ENCODE measurements at regions not wholly inside any gene's neighbourhood (a gene's known extent, or its start where the extent isn't known, plus 50 kb on each side); places are given as distances from the start of the nearest gene placed in this dataset.

- no peak for DNase-seq
These were observed 624.8 kb upstream of the TMEM132C start for GRCh38 chr12:127642208-127642607.

GRCh38 chr12:127648321-127648720 is 618.6 kb upstream of the TMEM132C start:
- DNase-seq: no peak

- DNase-seq: no peak
These were observed 617.0 kb upstream of the TMEM132C start for GRCh38 chr12:127649961-127650360.

- DNase-seq: no peak
These were observed 616.3 kb upstream of the TMEM132C start for GRCh38 chr12:127650626-127651025.

- no peak for DNase-seq
These were observed 614.7 kb upstream of the TMEM132C start for GRCh38 chr12:127652281-127652680.

- no peak for DNase-seq
These were observed 612.5 kb upstream of the TMEM132C start for GRCh38 chr12:127654383-127654985.

GRCh38 chr12:127655691-127656090 is 611.3 kb upstream of the TMEM132C start:
- DNase-seq: no peak

GRCh38 chr12:127656266-127656665 is 610.7 kb upstream of the TMEM132C start:
- DNase-seq: no peak

GRCh38 chr12:127657036-127657435 is 609.9 kb upstream of the TMEM132C start:
- no peak for DNase-seq

- DNase-seq: no peak
These were observed 606.0 kb upstream of the TMEM132C start for GRCh38 chr12:127660961-127661360.

GRCh38 chr12:127663716-127664115 is 603.3 kb upstream of the TMEM132C start:
- DNase-seq: no peak

- no peak for DNase-seq
These were observed 602.1 kb upstream of the TMEM132C start for GRCh38 chr12:127664901-127665300.

- no peak for DNase-seq
These were observed 599.8 kb upstream of the TMEM132C start for GRCh38 chr12:127667131-127667685.

- DNase-seq: no peak
These were observed 596.7 kb upstream of the TMEM132C start for GRCh38 chr12:127670294-127670693.

GRCh38 chr12:127670796-127671195 is 596.2 kb upstream of the TMEM132C start:
- DNase-seq: no peak

GRCh38 chr12:127675936-127676335 is 591.0 kb upstream of the TMEM132C start:
- DNase-seq: no peak

- DNase-seq: peak; percentile 61
These were observed 589.3 kb upstream of the TMEM132C start for GRCh38 chr12:127677537-127678131.

- DNase-seq: no peak
These were observed 588.0 kb upstream of the TMEM132C start for GRCh38 chr12:127678945-127679344.

GRCh38 chr12:127680516-127680915 is 586.5 kb upstream of the TMEM132C start:
- no peak for DNase-seq

- no peak for DNase-seq
These were observed 585.7 kb upstream of the TMEM132C start for GRCh38 chr12:127681151-127681754.

GRCh38 chr12:127685491-127685890 is 581.5 kb upstream of the TMEM132C start:
- DNase-seq: no peak

- DNase-seq: no peak
These were observed 581.0 kb upstream of the TMEM132C start for GRCh38 chr12:127685931-127686330.

GRCh38 chr12:127687181-127687580 is 579.8 kb upstream of the TMEM132C start:
- DNase-seq: no peak

GRCh38 chr12:127688906-127689428 is 578.0 kb upstream of the TMEM132C start:
- DNase-seq: no peak

Data from NCI-H1048 (cell line).